Erythroblast (primary cell): ENCODE measurements at regions not wholly inside any gene's neighbourhood (a gene's known extent, or its start where the extent isn't known, plus 50 kb on each side); places are given as distances from the start of the nearest gene placed in this dataset.

Source experiments
- GATA1 ChIP-seq: IDR thresholded peaks from 2 replicates; pipeline ENCODE4 v1.6.1; 2011; ENCODE audit warnings: low read depth, mild to moderate bottlenecking, control low read depth, low read length, moderate library complexity
- POLR2A ChIP-seq: IDR thresholded peaks from 2 replicates; pipeline ENCODE4 v1.6.1; 2011; ENCODE audit warnings: mild to moderate bottlenecking, low read length

DNA sequence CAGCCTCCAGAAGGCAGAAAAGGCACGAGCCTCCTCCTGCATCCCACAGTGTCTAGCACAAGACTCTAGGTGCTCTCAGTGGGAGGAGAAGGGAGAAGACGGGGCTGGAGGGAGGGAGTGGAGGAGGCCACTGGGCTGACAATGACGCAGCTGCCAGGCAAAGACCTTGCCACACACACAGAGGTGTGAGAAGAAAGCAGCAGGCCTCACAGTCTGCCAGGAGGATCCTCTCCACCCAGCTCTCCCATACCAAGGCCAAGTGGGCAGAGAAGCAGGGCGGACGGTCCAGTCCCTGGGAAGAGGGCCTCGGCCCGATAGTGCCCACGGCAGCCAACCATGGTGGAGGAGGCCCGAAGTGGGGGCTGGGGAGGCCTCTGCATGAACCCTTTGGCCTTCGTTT, 78.9 kb downstream of the NCOR2 start:
- no peak for TF ChIP-seq POLR2A
- TF ChIP-seq GATA1 = no peak
